CD4-positive, alpha-beta T cell (primary cell): ENCODE measurements at regions not wholly inside any gene's neighbourhood (a gene's known extent, or its start where the extent isn't known, plus 50 kb on each side); places are given as distances from the start of the nearest gene placed in this dataset.

ENCODE experiments used
- ATAC-seq: fragments of 200-7000 bp; cut with Tn5 transposase; one replicate; pipeline ENCODE4 v1.10.0; 2022; ENCODE audit warnings: mild to moderate bottlenecking; ENCODE audit not compliant: poor library complexity
- CTCF ChIA-PET: fragments of 350-600 bp; sonication (Branson Sonifier 250); formaldehyde crosslinking; loops from one replicate; lab custom pipeline; 2021; ENCODE audit warnings: antibody characterized with exemption, inconsistent platforms; lab: Charles Lee
- POLR2A ChIA-PET: fragments of 350-600 bp; sonication (Branson Sonifier 250); formaldehyde crosslinking; loops from one replicate; lab custom pipeline; 2021; ENCODE audit warnings: antibody characterized with exemption, inconsistent platforms; lab: Charles Lee
- DNase-seq, 14 experiments: peaks; one replicate each; pipeline ENCODE4 v3.0.0-alpha.2; 2013 to 2020; ENCODE audit warnings: mixed read lengths in 2 of 14
- H3K27ac ChIP-seq, 2 donors: one replicate each; pipeline versions ENCODE4 v1.5.1 to v1.7.0; 2013; ENCODE audit warnings: low read length in 2 of 2, low read depth in 1 of 2, mild to moderate bottlenecking in 1 of 2
- H3K27me3 ChIP-seq, 2 experiments: 1 replicate in 1 of 2; 2 replicates in 1 of 2; pipeline versions ENCODE4 v1.6.1 to v1.7.0; 2013; ENCODE audit warnings: low read length in 2 of 2, control low read depth in 1 of 2, mild to moderate bottlenecking in 1 of 2, moderate library complexity in 1 of 2; ENCODE audit not compliant: insufficient read depth in 2 of 2, control insufficient read depth in 1 of 2
- H3K36me3 ChIP-seq: one replicate; pipeline ENCODE4 v1.6.1; 2013; ENCODE audit warnings: low read length, control low read depth; ENCODE audit not compliant: insufficient read depth
- H3K4me1 ChIP-seq: one replicate; pipeline ENCODE4 v1.6.1; 2013; ENCODE audit warnings: low read length, control low read depth; ENCODE audit not compliant: insufficient read depth
- H3K4me3 ChIP-seq: one replicate; pipeline ENCODE4 v1.5.1; 2013; ENCODE audit warnings: mild to moderate bottlenecking, low read length, moderate library complexity
- H3K9me3 ChIP-seq, 2 experiments: 1 replicate in 1 of 2; 2 replicates in 1 of 2; pipeline versions ENCODE4 v1.6.1 to v1.7.0; 2013; ENCODE audit warnings: low read length in 2 of 2, mild to moderate bottlenecking in 2 of 2, control low read depth in 1 of 2, moderate library complexity in 1 of 2; ENCODE audit not compliant: control insufficient read depth in 1 of 2, insufficient read depth in 1 of 2
- H3K27ac Mint-ChIP-seq: one replicate; pipeline ENCODE4 v1.8.0; 2020; ENCODE audit warnings: mixed read lengths
- H3K27me3 Mint-ChIP-seq: one replicate; pipeline ENCODE4 v1.8.0; 2021; ENCODE audit warnings: mixed read lengths
- H3K36me3 Mint-ChIP-seq: one replicate; pipeline ENCODE4 v1.8.0; 2021; ENCODE audit warnings: low read depth, mixed read lengths
- H3K4me1 Mint-ChIP-seq: one replicate; pipeline ENCODE4 v1.8.0; 2021; ENCODE audit warnings: low read depth, mixed read lengths
- H3K4me3 Mint-ChIP-seq: one replicate; pipeline ENCODE4 v1.8.0; 2020; ENCODE audit warnings: mild to moderate bottlenecking, mixed read lengths
- H3K9me3 Mint-ChIP-seq: one replicate; pipeline ENCODE4 v1.8.0; 2020; ENCODE audit warnings: mixed read lengths
- intact Hi-C, 2 experiments: fragments of 100-400 bp; cut with DNase I in 1 of 2; cut with micrococcal nuclease in 1 of 2; formaldehyde crosslinking; loops; one replicate each; pipeline versions ENCODE4 v1.15.1 to v1.9.0; 2023 to 2025; cut with DNase I, micrococcal nuclease
- TF ChIP-seq, protein P1 (sequence below): fragments of 200-600 bp; IDR thresholded peaks from one replicate; pipeline ENCODE4 v1.8.0; 2022; ENCODE audit warnings: antibody characterized with exemption, mild to moderate bottlenecking

DNA sequence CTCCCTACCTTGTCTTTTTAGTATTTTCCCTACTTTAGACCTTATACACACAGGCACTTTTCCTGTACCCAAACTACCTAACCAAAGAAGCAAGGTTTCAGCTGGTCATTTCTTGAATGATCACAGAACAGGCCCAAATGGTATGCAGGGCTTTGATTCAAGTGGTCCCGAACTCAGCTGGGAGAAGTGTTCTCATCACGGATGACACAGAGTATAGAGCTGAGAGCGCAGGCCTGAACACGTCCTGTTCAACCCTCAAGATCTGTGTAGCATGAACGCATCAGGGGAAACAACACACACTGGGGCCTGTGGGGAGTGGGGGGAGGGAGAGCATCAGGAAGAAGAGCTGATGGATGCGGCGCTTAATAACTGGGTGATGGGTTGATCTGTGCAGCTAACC is 318.2 kb downstream of the SFMBT2 start:
- Histone ChIP-seq H3K27ac (no peak overlapping the region), H3K9me3 (no peaks in the 10 kb centered on the region), H3K4me1 (no peaks in the 10 kb centered on the region), H3K4me3 (no peak overlapping the region), H3K36me3 (no peaks in the 10 kb centered on the region), H3K27me3 (no peaks in the 10 kb centered on the region)
- H3K4me1 Mint-ChIP-seq, result no peaks in the 10 kb centered on the region
- no peaks in the 10 kb centered on the region for H3K9me3 Mint-ChIP-seq
- no peaks in the 10 kb centered on the region for H3K27me3 Mint-ChIP-seq
- H3K4me3 Mint-ChIP-seq, result no peak overlapping the region
- no peak overlapping the region for H3K27ac Mint-ChIP-seq
- ATAC-seq (no peak), DNase-seq (no peak)
- ChIA-PET CTCF (no interaction called here), POLR2A (no interaction called here)
- H3K36me3 Mint-ChIP-seq, result no peaks in the 10 kb centered on the region
- intact Hi-C loops, result no loop called here
- TF ChIP-seq, protein P1, sequence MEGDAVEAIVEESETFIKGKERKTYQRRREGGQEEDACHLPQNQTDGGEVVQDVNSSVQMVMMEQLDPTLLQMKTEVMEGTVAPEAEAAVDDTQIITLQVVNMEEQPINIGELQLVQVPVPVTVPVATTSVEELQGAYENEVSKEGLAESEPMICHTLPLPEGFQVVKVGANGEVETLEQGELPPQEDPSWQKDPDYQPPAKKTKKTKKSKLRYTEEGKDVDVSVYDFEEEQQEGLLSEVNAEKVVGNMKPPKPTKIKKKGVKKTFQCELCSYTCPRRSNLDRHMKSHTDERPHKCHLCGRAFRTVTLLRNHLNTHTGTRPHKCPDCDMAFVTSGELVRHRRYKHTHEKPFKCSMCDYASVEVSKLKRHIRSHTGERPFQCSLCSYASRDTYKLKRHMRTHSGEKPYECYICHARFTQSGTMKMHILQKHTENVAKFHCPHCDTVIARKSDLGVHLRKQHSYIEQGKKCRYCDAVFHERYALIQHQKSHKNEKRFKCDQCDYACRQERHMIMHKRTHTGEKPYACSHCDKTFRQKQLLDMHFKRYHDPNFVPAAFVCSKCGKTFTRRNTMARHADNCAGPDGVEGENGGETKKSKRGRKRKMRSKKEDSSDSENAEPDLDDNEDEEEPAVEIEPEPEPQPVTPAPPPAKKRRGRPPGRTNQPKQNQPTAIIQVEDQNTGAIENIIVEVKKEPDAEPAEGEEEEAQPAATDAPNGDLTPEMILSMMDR, result no peak

DNA sequence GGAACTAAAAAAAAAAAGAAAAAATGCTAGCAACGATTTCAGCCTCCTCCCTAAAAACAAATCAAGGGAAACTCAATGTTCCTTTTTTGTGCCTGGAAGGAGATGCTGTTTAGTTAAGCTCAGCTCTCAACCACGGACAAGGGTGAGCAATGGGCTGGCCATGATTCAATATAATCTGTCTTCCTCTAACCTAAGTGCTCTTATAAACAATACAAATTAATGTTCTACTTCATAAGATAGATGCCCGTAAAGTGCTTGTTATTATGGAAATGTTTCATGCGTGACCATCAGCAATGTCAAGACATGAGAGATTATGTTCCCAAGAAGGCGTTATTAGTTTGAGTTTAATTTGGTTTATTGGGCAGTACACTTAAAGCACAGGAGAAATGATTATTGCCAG is 320.3 kb downstream of the SFMBT2 start:
- intact Hi-C loops, result no loop called here
- Mint-ChIP-seq H3K4me1 (no peaks in the 10 kb centered on the region), H3K4me3 (no peak overlapping the region), H3K9me3 (no peaks in the 10 kb centered on the region), H3K27me3 (no peaks in the 10 kb centered on the region), H3K36me3 (no peaks in the 10 kb centered on the region), H3K27ac (no peak overlapping the region)
- no peaks in the 10 kb centered on the region for H3K27me3 ChIP-seq
- H3K4me1 ChIP-seq, result no peaks in the 10 kb centered on the region
- H3K9me3 ChIP-seq, result no peaks in the 10 kb centered on the region
- TF ChIP-seq, protein P1, result no peak
- POLR2A ChIA-PET, result no interaction called here
- H3K27ac ChIP-seq, result no peak overlapping the region
- no peak overlapping the region for H3K4me3 ChIP-seq
- no peaks in the 10 kb centered on the region for H3K36me3 ChIP-seq
- no peak for DNase-seq
- CTCF ChIA-PET, result no interaction called here
- no peak for ATAC-seq

DNA sequence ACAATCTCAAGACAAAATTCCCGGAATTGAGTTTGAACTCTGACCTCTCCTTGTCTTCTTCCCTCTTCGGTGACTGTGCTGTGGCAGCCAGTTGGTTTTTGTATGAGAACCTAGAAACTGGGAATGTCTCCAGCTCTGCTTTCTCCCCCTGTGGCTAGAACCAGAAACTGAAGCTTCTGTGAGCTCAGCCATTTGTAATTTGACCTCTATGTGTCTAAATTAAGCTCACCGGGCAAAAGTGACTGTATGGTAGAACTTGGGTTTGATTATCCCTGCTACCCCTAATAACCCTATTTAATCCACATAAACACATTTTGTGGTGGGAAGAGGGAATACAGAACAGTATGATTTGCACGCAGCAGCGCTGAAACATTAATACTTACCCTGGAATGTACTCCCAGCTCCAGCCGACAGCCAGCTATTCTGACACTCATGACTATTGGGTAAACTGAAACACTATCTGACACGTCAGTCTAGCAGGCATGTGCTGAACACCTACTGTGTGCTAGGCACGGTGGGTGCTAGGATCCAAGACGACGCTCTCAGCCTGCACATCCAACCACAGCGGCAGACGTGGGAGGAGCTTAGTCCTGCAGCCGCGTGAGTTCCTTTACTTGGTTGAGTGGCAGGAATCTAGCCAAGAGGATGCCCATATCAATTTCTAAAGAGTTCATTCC is 324.8 kb downstream of the SFMBT2 start:
- ChIA-PET CTCF (no interaction called here), POLR2A (no interaction called here)
- no peak for DNase-seq
- ATAC-seq, result no peak
- Mint-ChIP-seq H3K4me1 (no peaks in the 10 kb centered on the region), H3K36me3 (no peaks in the 10 kb centered on the region), H3K27ac (no peak overlapping the region), H3K27me3 (no peaks in the 10 kb centered on the region), H3K4me3 (no peak overlapping the region), H3K9me3 (no peaks in the 10 kb centered on the region)
- Histone ChIP-seq H3K4me3 (no peak overlapping the region), H3K27ac (no peak overlapping the region), H3K36me3 (no peaks in the 10 kb centered on the region), H3K27me3 (no peaks in the 10 kb centered on the region), H3K9me3 (no peaks in the 10 kb centered on the region), H3K4me1 (no peaks in the 10 kb centered on the region)
- intact Hi-C loops, result no loop called here
- TF ChIP-seq, protein P1, result no peak
